SHP77 treated with DMSO at 0.1 percent for 48 hours (cell line): ENCODE measurements at regions not wholly inside any gene's neighbourhood (a gene's known extent, or its start where the extent isn't known, plus 50 kb on each side); places are given as distances from the start of the nearest gene placed in this dataset.

Experiments
- DNase-seq: peaks from one replicate; lab custom pipeline; 2025; lab: John Stamatoyannopoulos, UW

DNA sequence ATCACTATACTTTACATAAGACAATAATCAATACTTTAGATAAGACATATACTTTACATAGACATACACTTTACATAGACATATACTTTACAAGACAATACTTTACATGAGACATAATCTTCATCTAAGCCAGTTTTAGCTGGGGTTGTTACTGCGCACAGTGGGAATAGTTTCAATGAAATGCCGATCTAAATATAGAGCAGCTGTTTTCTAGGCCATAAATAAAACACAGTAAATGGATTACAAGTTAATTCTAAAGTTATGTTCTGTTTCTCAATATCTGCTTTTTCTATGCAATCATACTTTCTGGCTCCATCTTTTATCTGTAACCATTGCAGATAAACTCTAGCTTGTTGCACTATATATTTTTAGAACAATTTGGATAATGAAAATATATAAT lies 1470.6 kb upstream of the PABPC4L start:
- no peak for DNase-seq

DNA sequence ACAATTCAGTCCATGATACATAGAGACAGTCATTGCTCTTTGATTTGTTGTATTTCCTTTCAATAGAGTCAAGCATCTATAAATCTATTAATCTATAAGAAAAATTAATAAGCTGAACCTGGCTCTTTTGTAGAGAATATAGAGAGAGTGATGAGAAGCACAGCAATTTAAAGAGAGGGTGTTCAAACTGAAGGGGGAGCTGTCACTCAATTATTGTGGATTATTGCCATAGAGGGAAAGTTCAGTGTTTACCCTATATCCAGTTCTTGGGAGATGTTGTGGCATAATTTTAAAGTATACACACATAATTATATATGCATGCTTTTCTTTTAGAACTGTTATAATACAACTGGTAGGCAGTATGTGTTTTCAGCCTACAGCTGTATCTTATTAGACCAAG lies 1469.0 kb upstream of the PABPC4L start:
- no peak for DNase-seq
